ENCODE measurements at regions not wholly inside any gene's neighbourhood (a gene's known extent, or its start where the extent isn't known, plus 50 kb on each side); places are given as distances from the start of the nearest gene placed in this dataset.

- TF ChIP-seq POLR2A (IDR thresholded peaks at IDR 0.05) (no peak), CTCF (IDR thresholded peaks at IDR 0.05) (no peak)
Measured at GRCh38 chr18:5049124-5049523, 147.9 kb downstream of the AKAIN1 start.
